K562 (cell line): ENCODE measurements at regions not wholly inside any gene's neighbourhood (a gene's known extent, or its start where the extent isn't known, plus 50 kb on each side); places are given as distances from the start of the nearest gene placed in this dataset.

Experiments used
- ARID2 ChIP-seq: fragments of 450-650 bp; IDR thresholded peaks from 2 replicates; pipeline ENCODE4 v1.6.1; 2017; ENCODE audit warnings: antibody characterized with exemption, mild to moderate bottlenecking
- BDP1 ChIP-seq: IDR thresholded peaks from 3 replicates; pipeline ENCODE4 v1.6.1; 2011; ENCODE audit not compliant: insufficient read length, insufficient read depth
- EHMT2 ChIP-seq: fragments of 450-650 bp; IDR thresholded peaks from 2 replicates; pipeline ENCODE4 v1.6.1; 2018; ENCODE audit warnings: antibody characterized with exemption
- JUNB ChIP-seq: fragments of 450-650 bp; formaldehyde crosslinking; conservative IDR thresholded peaks from 2 replicates; pipeline ENCODE4 v1.4.0; 2020; ENCODE audit warnings: mild to moderate bottlenecking
- KLF13 ChIP-seq: fragments of 450-650 bp; IDR thresholded peaks from 2 replicates; pipeline ENCODE4 v1.6.1; 2016; ENCODE audit warnings: missing genetic modification characterization, low read depth, mild to moderate bottlenecking, missing compliant biosample characterization, moderate library complexity, borderline replicate concordance
- LEF1 ChIP-seq: fragments of 450-650 bp; IDR thresholded peaks from 2 replicates; pipeline ENCODE4 v1.6.1; 2016; ENCODE audit warnings: mild to moderate bottlenecking
- MCM5 ChIP-seq: fragments of 450-650 bp; IDR thresholded peaks from 2 replicates; pipeline ENCODE4 v1.6.1; 2016; ENCODE audit warnings: low read depth
- MTA3 ChIP-seq: fragments of 450-650 bp; formaldehyde crosslinking; IDR thresholded peaks from 2 replicates; pipeline ENCODE4 v1.6.1; 2017; ENCODE audit warnings: mild to moderate bottlenecking, borderline replicate concordance
- NCOR1 ChIP-seq: fragments of 450-650 bp; IDR thresholded peaks from 2 replicates; pipeline ENCODE4 v1.6.1; 2016; ENCODE audit warnings: mild to moderate bottlenecking, moderate library complexity
- POLR2B ChIP-seq: fragments of 450-650 bp; IDR thresholded peaks from 2 replicates; pipeline ENCODE4 v1.6.1; 2018; ENCODE audit warnings: low read depth; ENCODE audit not compliant: partially characterized antibody
- PRPF4 ChIP-seq: fragments of 200-400 bp; formaldehyde crosslinking; IDR thresholded peaks from one replicate; pipeline ENCODE4 v1.6.1; 2017; ENCODE audit warnings: low read length, low read depth, mild to moderate bottlenecking; ENCODE audit not compliant: insufficient read depth, poor library complexity, severe bottlenecking
- ZNF197 ChIP-seq: fragments of 200-800 bp; sonication (Bioruptor generic); IDR thresholded peaks from 2 replicates; pipeline ENCODE4 v1.6.1; 2016; ENCODE audit warnings: low read depth, missing genetic modification characterization, missing compliant biosample characterization
- ZNF316 ChIP-seq: fragments of 450-650 bp; IDR thresholded peaks from 2 replicates; pipeline ENCODE4 v1.6.1; 2016
- ZNF561 ChIP-seq: fragments of 450-650 bp; formaldehyde crosslinking; conservative IDR thresholded peaks from 2 replicates; pipeline ENCODE4 v1.4.0; 2020; ENCODE audit warnings: mild to moderate bottlenecking, moderate library complexity
- TF ChIP-seq, protein P1 (sequence below): fragments of 250-450 bp; sonication (Bioruptor Pico); IDR thresholded peaks from 2 replicates; pipeline ENCODE4 v1.5.0; 2021
- TF ChIP-seq, protein P2 (sequence below): IDR thresholded peaks from 3 replicates; pipeline ENCODE4 v1.6.1; 2011; ENCODE audit warnings: borderline replicate concordance, mild to moderate bottlenecking, moderate library complexity; ENCODE audit not compliant: insufficient read length; ENCODE audit errors: extremely low read depth
- TF ChIP-seq, protein P3 (sequence below): fragments of 250-450 bp; sonication (Bioruptor Pico); IDR thresholded peaks from 2 replicates; pipeline ENCODE4 v1.8.0; 2022; ENCODE audit warnings: moderate library complexity, mild to moderate bottlenecking, inconsistent platforms
- TF ChIP-seq, protein P4 (sequence below): fragments of 450-650 bp; IDR thresholded peaks from 2 replicates; pipeline ENCODE4 v1.6.1; 2017; ENCODE audit warnings: antibody characterized with exemption, mild to moderate bottlenecking
- TF ChIP-seq, protein P5 (sequence below): fragments of 450-650 bp; conservative IDR thresholded peaks from 2 replicates; pipeline ENCODE4 v1.6.1; 2016; ENCODE audit warnings: missing genetic modification characterization, low read depth, mild to moderate bottlenecking, missing compliant biosample characterization, moderate library complexity

DNA sequence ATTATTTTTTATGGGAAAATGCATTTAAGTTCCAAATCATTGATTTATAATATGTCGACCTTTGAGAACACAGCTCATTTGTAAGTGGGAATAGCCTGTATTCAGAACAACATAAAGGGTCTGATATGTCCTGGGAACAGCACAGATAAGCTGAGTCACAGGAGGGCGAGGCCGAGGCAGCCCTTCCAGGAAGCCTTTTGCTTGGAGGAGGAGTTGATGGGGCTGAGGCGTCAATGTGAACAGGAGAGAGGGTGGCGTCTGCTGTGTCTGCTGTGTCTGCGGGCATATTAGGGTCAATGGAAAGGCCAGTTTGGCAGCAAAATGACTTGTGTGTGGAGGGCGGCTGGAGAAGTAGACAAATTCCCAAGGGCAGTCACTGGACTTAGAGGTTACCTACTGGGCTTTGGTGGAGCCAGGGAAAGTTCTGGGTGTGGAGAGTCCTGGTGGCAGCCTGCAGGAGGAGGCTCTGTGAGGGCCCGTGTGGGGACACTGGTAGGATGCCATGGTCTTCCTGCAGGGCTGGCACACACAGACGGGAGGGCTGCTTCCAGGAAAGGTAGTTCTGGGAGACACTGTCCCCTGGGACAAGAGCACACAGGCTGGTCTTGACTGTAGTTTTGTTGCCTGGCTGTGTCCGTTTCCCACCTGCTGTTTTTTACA is 128.1 kb downstream of the GLI2 start (continued):
- TF ChIP-seq POLR2B: no peak
- TF ChIP-seq EHMT2: peak; percentile 81
- TF ChIP-seq, protein P1, sequence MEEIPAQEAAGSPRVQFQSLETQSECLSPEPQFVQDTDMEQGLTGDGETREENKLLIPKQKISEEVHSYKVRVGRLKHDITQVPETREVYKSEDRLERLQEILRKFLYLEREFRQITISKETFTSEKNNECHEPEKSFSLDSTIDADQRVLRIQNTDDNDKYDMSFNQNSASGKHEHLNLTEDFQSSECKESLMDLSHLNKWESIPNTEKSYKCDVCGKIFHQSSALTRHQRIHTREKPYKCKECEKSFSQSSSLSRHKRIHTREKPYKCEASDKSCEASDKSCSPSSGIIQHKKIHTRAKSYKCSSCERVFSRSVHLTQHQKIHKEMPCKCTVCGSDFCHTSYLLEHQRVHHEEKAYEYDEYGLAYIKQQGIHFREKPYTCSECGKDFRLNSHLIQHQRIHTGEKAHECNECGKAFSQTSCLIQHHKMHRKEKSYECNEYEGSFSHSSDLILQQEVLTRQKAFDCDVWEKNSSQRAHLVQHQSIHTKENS (CRISPR knock-in tag): no peak
- TF ChIP-seq ZNF561: no peak
- no peak for TF ChIP-seq JUNB (CRISPR knock-in tag)
- TF ChIP-seq MCM5: no peak
- TF ChIP-seq, protein P2, sequence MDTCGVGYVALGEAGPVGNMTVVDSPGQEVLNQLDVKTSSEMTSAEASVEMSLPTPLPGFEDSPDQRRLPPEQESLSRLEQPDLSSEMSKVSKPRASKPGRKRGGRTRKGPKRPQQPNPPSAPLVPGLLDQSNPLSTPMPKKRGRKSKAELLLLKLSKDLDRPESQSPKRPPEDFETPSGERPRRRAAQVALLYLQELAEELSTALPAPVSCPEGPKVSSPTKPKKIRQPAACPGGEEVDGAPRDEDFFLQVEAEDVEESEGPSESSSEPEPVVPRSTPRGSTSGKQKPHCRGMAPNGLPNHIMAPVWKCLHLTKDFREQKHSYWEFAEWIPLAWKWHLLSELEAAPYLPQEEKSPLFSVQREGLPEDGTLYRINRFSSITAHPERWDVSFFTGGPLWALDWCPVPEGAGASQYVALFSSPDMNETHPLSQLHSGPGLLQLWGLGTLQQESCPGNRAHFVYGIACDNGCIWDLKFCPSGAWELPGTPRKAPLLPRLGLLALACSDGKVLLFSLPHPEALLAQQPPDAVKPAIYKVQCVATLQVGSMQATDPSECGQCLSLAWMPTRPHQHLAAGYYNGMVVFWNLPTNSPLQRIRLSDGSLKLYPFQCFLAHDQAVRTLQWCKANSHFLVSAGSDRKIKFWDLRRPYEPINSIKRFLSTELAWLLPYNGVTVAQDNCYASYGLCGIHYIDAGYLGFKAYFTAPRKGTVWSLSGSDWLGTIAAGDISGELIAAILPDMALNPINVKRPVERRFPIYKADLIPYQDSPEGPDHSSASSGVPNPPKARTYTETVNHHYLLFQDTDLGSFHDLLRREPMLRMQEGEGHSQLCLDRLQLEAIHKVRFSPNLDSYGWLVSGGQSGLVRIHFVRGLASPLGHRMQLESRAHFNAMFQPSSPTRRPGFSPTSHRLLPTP: no peak
- TF ChIP-seq KLF13 (tag): no peak
- TF ChIP-seq NCOR1: no peak; the same call in 1 of the 2 replicates
- TF ChIP-seq PRPF4: no peak
- TF ChIP-seq, protein P3, sequence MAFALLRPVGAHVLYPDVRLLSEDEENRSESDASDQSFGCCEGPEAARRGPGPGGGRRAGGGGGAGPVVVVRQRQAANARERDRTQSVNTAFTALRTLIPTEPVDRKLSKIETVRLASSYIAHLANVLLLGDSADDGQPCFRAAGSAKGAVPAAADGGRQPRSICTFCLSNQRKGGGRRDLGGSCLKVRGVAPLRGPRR (CRISPR knock-in tag): no peak
- TF ChIP-seq ZNF316: peak; percentile 87
- TF ChIP-seq MTA3: 0 out of 2 replicates have a peak, but pooled peaks have one; percentile 18
- TF ChIP-seq ARID2: no peak
- TF ChIP-seq, protein P4, sequence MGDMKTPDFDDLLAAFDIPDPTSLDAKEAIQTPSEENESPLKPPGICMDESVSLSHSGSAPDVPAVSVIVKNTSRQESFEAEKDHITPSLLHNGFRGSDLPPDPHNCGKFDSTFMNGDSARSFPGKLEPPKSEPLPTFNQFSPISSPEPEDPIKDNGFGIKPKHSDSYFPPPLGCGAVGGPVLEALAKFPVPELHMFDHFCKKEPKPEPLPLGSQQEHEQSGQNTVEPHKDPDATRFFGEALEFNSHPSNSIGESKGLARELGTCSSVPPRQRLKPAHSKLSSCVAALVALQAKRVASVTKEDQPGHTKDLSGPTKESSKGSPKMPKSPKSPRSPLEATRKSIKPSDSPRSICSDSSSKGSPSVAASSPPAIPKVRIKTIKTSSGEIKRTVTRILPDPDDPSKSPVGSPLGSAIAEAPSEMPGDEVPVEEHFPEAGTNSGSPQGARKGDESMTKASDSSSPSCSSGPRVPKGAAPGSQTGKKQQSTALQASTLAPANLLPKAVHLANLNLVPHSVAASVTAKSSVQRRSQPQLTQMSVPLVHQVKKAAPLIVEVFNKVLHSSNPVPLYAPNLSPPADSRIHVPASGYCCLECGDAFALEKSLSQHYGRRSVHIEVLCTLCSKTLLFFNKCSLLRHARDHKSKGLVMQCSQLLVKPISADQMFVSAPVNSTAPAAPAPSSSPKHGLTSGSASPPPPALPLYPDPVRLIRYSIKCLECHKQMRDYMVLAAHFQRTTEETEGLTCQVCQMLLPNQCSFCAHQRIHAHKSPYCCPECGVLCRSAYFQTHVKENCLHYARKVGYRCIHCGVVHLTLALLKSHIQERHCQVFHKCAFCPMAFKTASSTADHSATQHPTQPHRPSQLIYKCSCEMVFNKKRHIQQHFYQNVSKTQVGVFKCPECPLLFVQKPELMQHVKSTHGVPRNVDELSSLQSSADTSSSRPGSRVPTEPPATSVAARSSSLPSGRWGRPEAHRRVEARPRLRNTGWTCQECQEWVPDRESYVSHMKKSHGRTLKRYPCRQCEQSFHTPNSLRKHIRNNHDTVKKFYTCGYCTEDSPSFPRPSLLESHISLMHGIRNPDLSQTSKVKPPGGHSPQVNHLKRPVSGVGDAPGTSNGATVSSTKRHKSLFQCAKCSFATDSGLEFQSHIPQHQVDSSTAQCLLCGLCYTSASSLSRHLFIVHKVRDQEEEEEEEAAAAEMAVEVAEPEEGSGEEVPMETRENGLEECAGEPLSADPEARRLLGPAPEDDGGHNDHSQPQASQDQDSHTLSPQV: peak; percentile 70
- TF ChIP-seq LEF1: no peak
- TF ChIP-seq, protein P5, sequence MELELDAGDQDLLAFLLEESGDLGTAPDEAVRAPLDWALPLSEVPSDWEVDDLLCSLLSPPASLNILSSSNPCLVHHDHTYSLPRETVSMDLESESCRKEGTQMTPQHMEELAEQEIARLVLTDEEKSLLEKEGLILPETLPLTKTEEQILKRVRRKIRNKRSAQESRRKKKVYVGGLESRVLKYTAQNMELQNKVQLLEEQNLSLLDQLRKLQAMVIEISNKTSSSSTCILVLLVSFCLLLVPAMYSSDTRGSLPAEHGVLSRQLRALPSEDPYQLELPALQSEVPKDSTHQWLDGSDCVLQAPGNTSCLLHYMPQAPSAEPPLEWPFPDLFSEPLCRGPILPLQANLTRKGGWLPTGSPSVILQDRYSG (tag): no peak
- TF ChIP-seq ZNF197 (CRISPR knock-in tag): no peak
- TF ChIP-seq BDP1: no peak
